Keratinocyte (primary cell): ENCODE measurements at regions not wholly inside any gene's neighbourhood (a gene's known extent, or its start where the extent isn't known, plus 50 kb on each side); places are given as distances from the start of the nearest gene placed in this dataset.

Experiments used
- EZH2 ChIP-seq: IDR thresholded peaks from one replicate; pipeline ENCODE4 v1.6.1; 2012; ENCODE audit warnings: inconsistent platforms, mild to moderate bottlenecking, low read length, moderate library complexity
- TF ChIP-seq, protein P1 (sequence below), 3 experiments: IDR thresholded peaks in 1 of 3; conservative IDR thresholded peaks in 1 of 3; optimal IDR thresholded peaks in 1 of 3; 2 replicates in 2 of 3; 3 replicates in 1 of 3; pipeline versions ENCODE3 to v1.5.1; 2011; ENCODE audit warnings: low read length in 3 of 3, mild to moderate bottlenecking in 3 of 3, moderate library complexity in 2 of 3, control low read depth in 1 of 3, inconsistent platforms in 1 of 3; ENCODE audit not compliant: insufficient read depth in 2 of 3; ENCODE audit errors: extremely low read depth in 1 of 3

DNA sequence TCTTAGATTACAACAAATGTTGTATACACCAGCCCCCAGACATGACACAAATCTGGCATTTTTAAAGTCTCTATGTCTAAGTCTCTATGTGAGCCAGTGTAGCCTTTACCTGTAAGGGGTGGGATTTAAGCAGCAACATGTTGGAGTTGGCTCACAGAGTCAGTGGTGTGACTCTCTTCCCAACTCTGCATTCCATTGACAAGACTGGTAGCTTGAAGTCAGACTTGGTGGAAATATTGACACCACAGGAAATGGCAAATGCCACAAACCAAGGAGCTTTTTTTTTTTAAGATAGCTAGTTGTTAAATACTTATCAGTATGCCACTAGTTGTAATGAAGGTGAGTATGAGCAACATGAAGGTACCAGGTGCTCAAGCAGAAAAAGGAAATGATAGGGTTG lies 103.1 kb upstream of the SMLR1 start:
- TF ChIP-seq, protein P1, sequence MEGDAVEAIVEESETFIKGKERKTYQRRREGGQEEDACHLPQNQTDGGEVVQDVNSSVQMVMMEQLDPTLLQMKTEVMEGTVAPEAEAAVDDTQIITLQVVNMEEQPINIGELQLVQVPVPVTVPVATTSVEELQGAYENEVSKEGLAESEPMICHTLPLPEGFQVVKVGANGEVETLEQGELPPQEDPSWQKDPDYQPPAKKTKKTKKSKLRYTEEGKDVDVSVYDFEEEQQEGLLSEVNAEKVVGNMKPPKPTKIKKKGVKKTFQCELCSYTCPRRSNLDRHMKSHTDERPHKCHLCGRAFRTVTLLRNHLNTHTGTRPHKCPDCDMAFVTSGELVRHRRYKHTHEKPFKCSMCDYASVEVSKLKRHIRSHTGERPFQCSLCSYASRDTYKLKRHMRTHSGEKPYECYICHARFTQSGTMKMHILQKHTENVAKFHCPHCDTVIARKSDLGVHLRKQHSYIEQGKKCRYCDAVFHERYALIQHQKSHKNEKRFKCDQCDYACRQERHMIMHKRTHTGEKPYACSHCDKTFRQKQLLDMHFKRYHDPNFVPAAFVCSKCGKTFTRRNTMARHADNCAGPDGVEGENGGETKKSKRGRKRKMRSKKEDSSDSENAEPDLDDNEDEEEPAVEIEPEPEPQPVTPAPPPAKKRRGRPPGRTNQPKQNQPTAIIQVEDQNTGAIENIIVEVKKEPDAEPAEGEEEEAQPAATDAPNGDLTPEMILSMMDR (optimal IDR thresholded peaks at IDR 0.05 in 1 of 3, IDR thresholded peaks at IDR 0.05 in 1 of 3, conservative IDR thresholded peaks at IDR 0.05 in 1 of 3; ENCODE audit: extremely low read depth in 1 of 3, insufficient read depth in 2 of 3, low read length in 3 of 3): no peak
- no peak for TF ChIP-seq EZH2
